GM19239 (cell line): ENCODE measurements at regions not wholly inside any gene's neighbourhood (a gene's known extent, or its start where the extent isn't known, plus 50 kb on each side); places are given as distances from the start of the nearest gene placed in this dataset.

Experiments used
- DNase-seq: peaks from one replicate; pipeline ENCODE4 v3.0.0; 2011; ENCODE audit warnings: low spot score; ENCODE audit not compliant: insufficient read length
- FAIRE-seq: peaks from 2 replicates; lab custom pipeline; 2011; peaks lifted over from hg19 to GRCh38; lab: Jason Lieb, UNC

- DNase-seq (no peak), FAIRE-seq (peak; percentile 58)
Observed at GRCh38 chr6:144590532-144590931, 305.4 kb downstream of the UTRN start.

GRCh38 chr6:144593392-144593791 is 308.3 kb downstream of the UTRN start:
- FAIRE-seq (no peak), DNase-seq (no peak)

- FAIRE-seq (no peak), DNase-seq (no peak)
Observed at GRCh38 chr6:144594585-144594984, 309.4 kb downstream of the UTRN start.

GRCh38 chr6:144595266-144595665 is 310.1 kb downstream of the UTRN start:
- FAIRE-seq: no peak
- no peak for DNase-seq

- no peak for FAIRE-seq
- no peak for DNase-seq
Observed at GRCh38 chr6:144597511-144597910, 312.4 kb downstream of the UTRN start.

GRCh38 chr6:144599615-144600014 is 314.5 kb downstream of the UTRN start:
- DNase-seq (no peak), FAIRE-seq (no peak)

- FAIRE-seq: peak; percentile 11
- DNase-seq: no peak
Observed at GRCh38 chr6:144601221-144601620, 316.1 kb downstream of the UTRN start.

- FAIRE-seq: no peak
- no peak for DNase-seq
Observed at GRCh38 chr6:144602523-144603180, 317.5 kb downstream of the UTRN start.

GRCh38 chr6:144606083-144606482 is 320.9 kb downstream of the UTRN start:
- FAIRE-seq (no peak), DNase-seq (no peak)

- no peak for DNase-seq
- FAIRE-seq: no peak
Observed at GRCh38 chr6:144607998-144608735, 323.0 kb downstream of the UTRN start.

- DNase-seq: no peak
- no peak for FAIRE-seq
Observed at GRCh38 chr6:144612811-144613210, 327.7 kb downstream of the UTRN start.

GRCh38 chr6:144613859-144614258 is 328.7 kb downstream of the UTRN start:
- DNase-seq: no peak
- peak; percentile 75 for FAIRE-seq

GRCh38 chr6:144615870-144616269 is 330.7 kb downstream of the UTRN start:
- DNase-seq: no peak
- no peak for FAIRE-seq

GRCh38 chr6:144617191-144617590 is 332.1 kb downstream of the UTRN start:
- no peak for DNase-seq
- no peak for FAIRE-seq

GRCh38 chr6:144617708-144618107 is 332.6 kb downstream of the UTRN start:
- peak; percentile 28 for FAIRE-seq
- DNase-seq: no peak

- DNase-seq: no peak
- FAIRE-seq: no peak
Observed at GRCh38 chr6:144619966-144620365, 334.8 kb downstream of the UTRN start.

- FAIRE-seq (no peak), DNase-seq (no peak)
Observed at GRCh38 chr6:144621332-144621731, 336.2 kb downstream of the UTRN start.

GRCh38 chr6:144624246-144624645 is 339.1 kb downstream of the UTRN start:
- DNase-seq (no peak), FAIRE-seq (peak; percentile 4)

- FAIRE-seq (no peak), DNase-seq (no peak)
Observed at GRCh38 chr6:144624716-144625115, 339.6 kb downstream of the UTRN start.

- no peak for FAIRE-seq
- DNase-seq: no peak
Observed at GRCh38 chr6:144630857-144631256, 345.7 kb downstream of the UTRN start.

- no peak for FAIRE-seq
- DNase-seq: no peak
Observed at GRCh38 chr6:144632266-144632665, 347.1 kb downstream of the UTRN start.

GRCh38 chr6:144633886-144634285 is 348.8 kb downstream of the UTRN start:
- FAIRE-seq (no peak), DNase-seq (no peak)
